ENCODE measurements at regions not wholly inside any gene's neighbourhood (a gene's known extent, or its start where the extent isn't known, plus 50 kb on each side); places are given as distances from the start of the nearest gene placed in this dataset.

- ChIA-PET CTCF (interaction anchor here (1.1 kb wide), 1 partner anchor 36 kb away, joined by 3 read pairs; no protein-coding TSS in a partner anchor), POLR2A (no interaction called here)
- Histone ChIP-seq H3K27me3 (ENCODE audit: control insufficient read depth in 2 of 2, insufficient read depth in 2 of 2, low read length in 2 of 2) (no peaks in the 10 kb centered on the region), H3K9me1 (replicated peaks; ENCODE audit: control insufficient read depth, extremely low read depth, insufficient read depth, low read length) (no peaks in the 10 kb centered on the region), H3K79me2 (ENCODE audit: control insufficient read depth, insufficient read depth, low read length) (no peaks in the 10 kb centered on the region), H3K4me2 (ENCODE audit: insufficient read depth, low read length) (no peak overlapping the region), H4K20me1 (replicated peaks; ENCODE audit: control insufficient read depth, extremely low read depth, insufficient read depth, low read length) (no peaks in the 10 kb centered on the region), H3K36me3 (ENCODE audit: control insufficient read depth in 2 of 2, extremely low read depth in 1 of 2, insufficient read depth in 2 of 2, low read length in 2 of 2) (no peaks in the 10 kb centered on the region), H2AFZ (ENCODE audit: low read depth, low read length) (no peak overlapping the region), H3K4me1 (ENCODE audit: control insufficient read depth, extremely low read depth, insufficient read depth, low read length) (no peaks in the 10 kb centered on the region), H3K9ac (replicated peaks; ENCODE audit: extremely low read depth, insufficient read depth, low read length) (no peak overlapping the region), H3K27ac (ENCODE audit: insufficient read depth, low read depth, low read length) (no peak overlapping the region), H3K9me3 (replicated peaks; ENCODE audit: control insufficient read depth, insufficient read depth, low read length) (no peaks in the 10 kb centered on the region), H3K4me3 (replicated peaks in 1 of 3; ENCODE audit: insufficient read depth in 1 of 3, low read depth in 1 of 3, low read length in 3 of 3) (no peak overlapping the region)
- BruUV-seq (replicated peaks), result no TSS peak
- dilution Hi-C loops (cut with MboI; ENCODE audit: extremely low pct_ligation_motif_present, low sequenced_read_pairs), result no loop called here
- intact Hi-C loops (cut with micrococcal nuclease), result no loop called here
- no peak for TF ChIP-seq FOS (IDR thresholded peaks at IDR 0.05; ENCODE audit: borderline replicate concordance, insufficient read depth, low read length)
- no peak for TF ChIP-seq GATA2 (IDR thresholded peaks at IDR 0.05; ENCODE audit: insufficient read depth, insufficient read length, low read depth, low read length)
- no peak for TF ChIP-seq CTCF (IDR thresholded peaks at IDR 0.05; ENCODE audit: extremely low read depth in 1 of 2, insufficient read depth in 1 of 2, low read depth in 1 of 2, low read length in 2 of 2)
- TF ChIP-seq POLR2A (IDR thresholded peaks at IDR 0.05; ENCODE audit: low read depth, low read length), result no peak
- no peak for TF ChIP-seq MAX (IDR thresholded peaks at IDR 0.05; ENCODE audit: insufficient read depth, insufficient read length)
- TF ChIP-seq EZH2 (IDR thresholded peaks at IDR 0.05; ENCODE audit: borderline replicate concordance, low read depth, low read length, severe bottlenecking), result no peak
- no peak for TF ChIP-seq MYC (IDR thresholded peaks at IDR 0.05; ENCODE audit: low read depth, low read length)
- FAIRE-seq, result no peak
- no peak for DNase-seq (ENCODE audit: low read depth, low spot score)
These were observed 153.7 kb downstream of the AACS start for GRCh38 chr12:125218952-125219351.

All from endothelial cell of umbilical vein (primary cell).